Activated naive CD8-positive, alpha-beta T cell treated with anti-CD3 and anti-CD28 coated beads, Interleukin-2, amount 50 U/mL, for 24 hours (primary cell): ENCODE measurements at regions not wholly inside any gene's neighbourhood (a gene's known extent, or its start where the extent isn't known, plus 50 kb on each side); places are given as distances from the start of the nearest gene placed in this dataset.

Source experiments
- ATAC-seq: fragments of 150-1000 bp; cut with Tn5 transposase; one replicate; pipeline ENCODE4 v1.10.0; 2021
- DNase-seq: peaks from one replicate; pipeline ENCODE4 v3.0.0; 2021
- H3K27ac Mint-ChIP-seq: one replicate; pipeline ENCODE4 v1.8.0; 2021; ENCODE audit warnings: mild to moderate bottlenecking, mixed read lengths
- H3K27me3 Mint-ChIP-seq: one replicate; pipeline ENCODE4 v1.8.0; 2021; ENCODE audit warnings: mixed read lengths
- H3K36me3 Mint-ChIP-seq: one replicate; pipeline ENCODE4 v1.8.0; 2021; ENCODE audit warnings: low read depth, mixed read lengths
- H3K4me1 Mint-ChIP-seq: one replicate; pipeline ENCODE4 v1.8.0; 2021; ENCODE audit warnings: mixed read lengths
- H3K4me3 Mint-ChIP-seq: one replicate; pipeline ENCODE4 v1.8.0; 2021; ENCODE audit warnings: mild to moderate bottlenecking, moderate library complexity, mixed read lengths
- H3K9me3 Mint-ChIP-seq: one replicate; pipeline ENCODE4 v1.8.0; 2021; ENCODE audit warnings: mixed read lengths

GRCh38 chr4:8796096-8796495 is 75.5 kb downstream of the HMX1 start:
- DNase-seq (no peak), ATAC-seq (no peak)
- H3K27ac Mint-ChIP-seq = no peak overlapping the region
- H3K4me3 Mint-ChIP-seq = no peak overlapping the region
- no peaks in the 10 kb centered on the region for H3K4me1 Mint-ChIP-seq
- H3K9me3 Mint-ChIP-seq = no peaks in the 10 kb centered on the region
- no peaks in the 10 kb centered on the region for H3K36me3 Mint-ChIP-seq
- H3K27me3 Mint-ChIP-seq = no peaks in the 10 kb centered on the region

- Mint-ChIP-seq H3K27me3 (no peaks in the 10 kb centered on the region), H3K27ac (no peak overlapping the region), H3K36me3 (no peaks in the 10 kb centered on the region), H3K4me3 (no peak overlapping the region), H3K9me3 (no peaks in the 10 kb centered on the region), H3K4me1 (no peaks in the 10 kb centered on the region)
- DNase-seq (no peak), ATAC-seq (no peak)
These were observed 76.5 kb downstream of the HMX1 start for GRCh38 chr4:8795140-8795539.

- no peak for ATAC-seq
- no peaks in the 10 kb centered on the region for H3K27me3 Mint-ChIP-seq
- no peaks in the 10 kb centered on the region for H3K36me3 Mint-ChIP-seq
- no peaks in the 10 kb centered on the region for H3K4me1 Mint-ChIP-seq
- no peak overlapping the region for H3K27ac Mint-ChIP-seq
- no peak for DNase-seq
- H3K9me3 Mint-ChIP-seq = no peaks in the 10 kb centered on the region
- no peak overlapping the region for H3K4me3 Mint-ChIP-seq
These were observed 77.1 kb downstream of the HMX1 start for GRCh38 chr4:8794491-8794890.

- no peak for DNase-seq
- Mint-ChIP-seq H3K4me1 (no peaks in the 10 kb centered on the region), H3K36me3 (no peaks in the 10 kb centered on the region), H3K4me3 (no peak overlapping the region), H3K9me3 (no peaks in the 10 kb centered on the region), H3K27me3 (no peaks in the 10 kb centered on the region), H3K27ac (no peak overlapping the region)
- no peak for ATAC-seq
These were observed 78.0 kb downstream of the HMX1 start for GRCh38 chr4:8793571-8794160.

GRCh38 chr4:8792491-8792890 is 79.1 kb downstream of the HMX1 start:
- Mint-ChIP-seq H3K27ac (no peak overlapping the region), H3K4me1 (no peaks in the 10 kb centered on the region), H3K36me3 (no peaks in the 10 kb centered on the region), H3K9me3 (no peaks in the 10 kb centered on the region), H3K27me3 (no peaks in the 10 kb centered on the region), H3K4me3 (no peak overlapping the region)
- ATAC-seq = no peak
- DNase-seq = no peak

- ATAC-seq = no peak
- Mint-ChIP-seq H3K9me3 (no peaks in the 10 kb centered on the region), H3K4me3 (no peak overlapping the region), H3K36me3 (no peaks in the 10 kb centered on the region), H3K4me1 (no peaks in the 10 kb centered on the region), H3K27ac (no peak overlapping the region), H3K27me3 (no peaks in the 10 kb centered on the region)
- no peak for DNase-seq
These were observed 80.0 kb downstream of the HMX1 start for GRCh38 chr4:8791609-8792008.

GRCh38 chr4:8790749-8791148 is 80.9 kb downstream of the HMX1 start:
- Mint-ChIP-seq H3K4me3 (no peak overlapping the region), H3K27ac (no peak overlapping the region), H3K9me3 (no peaks in the 10 kb centered on the region), H3K4me1 (no peaks in the 10 kb centered on the region), H3K27me3 (no peaks in the 10 kb centered on the region), H3K36me3 (no peaks in the 10 kb centered on the region)
- no peak for DNase-seq
- no peak for ATAC-seq

GRCh38 chr4:8788174-8788573 is 83.5 kb downstream of the HMX1 start:
- Mint-ChIP-seq H3K27me3 (no peaks in the 10 kb centered on the region), H3K36me3 (no peaks in the 10 kb centered on the region), H3K27ac (no peak overlapping the region), H3K4me3 (no peak overlapping the region), H3K9me3 (no peaks in the 10 kb centered on the region), H3K4me1 (no peaks in the 10 kb centered on the region)
- no peak for ATAC-seq
- no peak for DNase-seq

- Mint-ChIP-seq H3K4me1 (no peaks in the 10 kb centered on the region), H3K27ac (no peak overlapping the region), H3K27me3 (no peaks in the 10 kb centered on the region), H3K36me3 (no peaks in the 10 kb centered on the region), H3K9me3 (no peaks in the 10 kb centered on the region), H3K4me3 (no peak overlapping the region)
- DNase-seq (no peak), ATAC-seq (no peak)
These were observed 85.5 kb downstream of the HMX1 start for GRCh38 chr4:8786166-8786565.

GRCh38 chr4:8785656-8786142 is 85.9 kb downstream of the HMX1 start:
- H3K9me3 Mint-ChIP-seq = no peaks in the 10 kb centered on the region

GRCh38 chr4:8783736-8784135 is 87.9 kb downstream of the HMX1 start:
- H3K27me3 Mint-ChIP-seq = no peaks in the 10 kb centered on the region
- H3K4me1 Mint-ChIP-seq = no peaks in the 10 kb centered on the region
- no peak overlapping the region for H3K4me3 Mint-ChIP-seq
- ATAC-seq = no peak
- DNase-seq = no peak
- H3K9me3 Mint-ChIP-seq = no peaks in the 10 kb centered on the region
- H3K36me3 Mint-ChIP-seq = no peaks in the 10 kb centered on the region
- H3K27ac Mint-ChIP-seq = no peak overlapping the region

More at GRCh38 chr4:8785656-8786142, 85.9 kb downstream of the HMX1 start:
- DNase-seq = no peak
- no peak overlapping the region for H3K27ac Mint-ChIP-seq
- H3K4me1 Mint-ChIP-seq = no peaks in the 10 kb centered on the region
- ATAC-seq = no peak
- no peaks in the 10 kb centered on the region for H3K36me3 Mint-ChIP-seq
- H3K27me3 Mint-ChIP-seq = no peaks in the 10 kb centered on the region
- no peak overlapping the region for H3K4me3 Mint-ChIP-seq

- Mint-ChIP-seq H3K4me1 (no peaks in the 10 kb centered on the region), H3K27me3 (no peaks in the 10 kb centered on the region), H3K4me3 (no peak overlapping the region), H3K36me3 (no peaks in the 10 kb centered on the region), H3K9me3 (no peaks in the 10 kb centered on the region), H3K27ac (no peak overlapping the region)
- no peak for ATAC-seq
- DNase-seq = no peak
These were observed 89.5 kb downstream of the HMX1 start for GRCh38 chr4:8782135-8782534.

- no peaks in the 10 kb centered on the region for H3K4me1 Mint-ChIP-seq
These were observed 90.0 kb downstream of the HMX1 start for GRCh38 chr4:8781641-8782040.

GRCh38 chr4:8780596-8781368 is 90.9 kb downstream of the HMX1 start:
- Mint-ChIP-seq H3K4me1 (no peaks in the 10 kb centered on the region), H3K4me3 (no peak overlapping the region), H3K36me3 (no peaks in the 10 kb centered on the region), H3K27ac (no peak overlapping the region), H3K9me3 (no peaks in the 10 kb centered on the region), H3K27me3 (no peaks in the 10 kb centered on the region)
- no peak for ATAC-seq
- no peak for DNase-seq

More at GRCh38 chr4:8781641-8782040, 90.0 kb downstream of the HMX1 start:
- no peaks in the 10 kb centered on the region for H3K9me3 Mint-ChIP-seq
- ATAC-seq (no peak), DNase-seq (no peak)
- H3K27me3 Mint-ChIP-seq = no peaks in the 10 kb centered on the region
- H3K4me3 Mint-ChIP-seq = no peak overlapping the region
- no peaks in the 10 kb centered on the region for H3K36me3 Mint-ChIP-seq
- no peak overlapping the region for H3K27ac Mint-ChIP-seq

- H3K4me3 Mint-ChIP-seq = no peak overlapping the region
- H3K9me3 Mint-ChIP-seq = no peaks in the 10 kb centered on the region
- no peaks in the 10 kb centered on the region for H3K36me3 Mint-ChIP-seq
- no peaks in the 10 kb centered on the region for H3K27me3 Mint-ChIP-seq
- ATAC-seq = no peak
- no peak for DNase-seq
- H3K27ac Mint-ChIP-seq = no peak overlapping the region
- H3K4me1 Mint-ChIP-seq = no peaks in the 10 kb centered on the region
These were observed 91.6 kb downstream of the HMX1 start for GRCh38 chr4:8780086-8780485.
